ENCODE measurements at regions not wholly inside any gene's neighbourhood (a gene's known extent, or its start where the extent isn't known, plus 50 kb on each side); places are given as distances from the start of the nearest gene placed in this dataset.

GRCh38 chr7:16942929-16943509, 61.2 kb upstream of the AGR3 start:
- no peak overlapping the region for H3K27ac ChIP-seq (ENCODE audit: control insufficient read depth, insufficient read depth)
- no peaks in the 10 kb centered on the region; the same call in 2 of the 3 replicates for H3K9me3 ChIP-seq (replicated peaks; ENCODE audit: control insufficient read depth, insufficient read depth, low read length)
- H3K4me1 ChIP-seq (ENCODE audit: control insufficient read depth, insufficient read depth, low read length): no peaks in the 10 kb centered on the region
- ATAC-seq (no peak), DNase-seq (ENCODE audit: low read depth, low spot score) (no peak), FAIRE-seq (no peak)
- 62% methylated on average over 20 of the region's 21 CpGs for WGBS (ENCODE audit: insufficient coverage, insufficient replicate concordance, low lambda C conversion rate, missing lambda C conversion rate)
- ChIA-PET POLR2A (no interaction called here), CTCF (no interaction called here), SMC1A (ENCODE audit: uncharacterized antibody, unreplicated experiment) (no interaction called here), RAD21 (ENCODE audit: unreplicated experiment) (no interaction called here)
- BruUV-seq (replicated peaks): no TSS peak
- H3K9ac ChIP-seq (ENCODE audit: control insufficient read depth, insufficient read depth, low read length): no peak overlapping the region
- intact Hi-C loops (cut with micrococcal nuclease; ENCODE audit: unreplicated experiment): no loop called here
- H3K4me3 ChIP-seq: no peak overlapping the region
- in situ Hi-C loops (cut with MboI): no loop called here
- TF ChIP-seq RAD21 (IDR thresholded peaks at IDR 0.05; ENCODE audit: insufficient read depth, low read depth, low read length) (no peak), CUX1 (IDR thresholded peaks at IDR 0.05; ENCODE audit: insufficient replicate concordance, low read depth, low read length) (no peak), ESRRA (IDR thresholded peaks at IDR 0.05; ENCODE audit: low read length) (no peak)
- TF ChIP-seq, protein P1, sequence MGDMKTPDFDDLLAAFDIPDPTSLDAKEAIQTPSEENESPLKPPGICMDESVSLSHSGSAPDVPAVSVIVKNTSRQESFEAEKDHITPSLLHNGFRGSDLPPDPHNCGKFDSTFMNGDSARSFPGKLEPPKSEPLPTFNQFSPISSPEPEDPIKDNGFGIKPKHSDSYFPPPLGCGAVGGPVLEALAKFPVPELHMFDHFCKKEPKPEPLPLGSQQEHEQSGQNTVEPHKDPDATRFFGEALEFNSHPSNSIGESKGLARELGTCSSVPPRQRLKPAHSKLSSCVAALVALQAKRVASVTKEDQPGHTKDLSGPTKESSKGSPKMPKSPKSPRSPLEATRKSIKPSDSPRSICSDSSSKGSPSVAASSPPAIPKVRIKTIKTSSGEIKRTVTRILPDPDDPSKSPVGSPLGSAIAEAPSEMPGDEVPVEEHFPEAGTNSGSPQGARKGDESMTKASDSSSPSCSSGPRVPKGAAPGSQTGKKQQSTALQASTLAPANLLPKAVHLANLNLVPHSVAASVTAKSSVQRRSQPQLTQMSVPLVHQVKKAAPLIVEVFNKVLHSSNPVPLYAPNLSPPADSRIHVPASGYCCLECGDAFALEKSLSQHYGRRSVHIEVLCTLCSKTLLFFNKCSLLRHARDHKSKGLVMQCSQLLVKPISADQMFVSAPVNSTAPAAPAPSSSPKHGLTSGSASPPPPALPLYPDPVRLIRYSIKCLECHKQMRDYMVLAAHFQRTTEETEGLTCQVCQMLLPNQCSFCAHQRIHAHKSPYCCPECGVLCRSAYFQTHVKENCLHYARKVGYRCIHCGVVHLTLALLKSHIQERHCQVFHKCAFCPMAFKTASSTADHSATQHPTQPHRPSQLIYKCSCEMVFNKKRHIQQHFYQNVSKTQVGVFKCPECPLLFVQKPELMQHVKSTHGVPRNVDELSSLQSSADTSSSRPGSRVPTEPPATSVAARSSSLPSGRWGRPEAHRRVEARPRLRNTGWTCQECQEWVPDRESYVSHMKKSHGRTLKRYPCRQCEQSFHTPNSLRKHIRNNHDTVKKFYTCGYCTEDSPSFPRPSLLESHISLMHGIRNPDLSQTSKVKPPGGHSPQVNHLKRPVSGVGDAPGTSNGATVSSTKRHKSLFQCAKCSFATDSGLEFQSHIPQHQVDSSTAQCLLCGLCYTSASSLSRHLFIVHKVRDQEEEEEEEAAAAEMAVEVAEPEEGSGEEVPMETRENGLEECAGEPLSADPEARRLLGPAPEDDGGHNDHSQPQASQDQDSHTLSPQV (IDR thresholded peaks at IDR 0.05): no peak
- no peak overlapping the region for H2AFZ ChIP-seq (ENCODE audit: control insufficient read depth, low read depth, low read length)
- no peaks in the 10 kb centered on the region for H3K79me2 ChIP-seq (ENCODE audit: control insufficient read depth, insufficient read depth, low read length)
- no peaks in the 10 kb centered on the region for H4K20me1 ChIP-seq (ENCODE audit: control insufficient read depth, insufficient read depth)
- H3K27me3 ChIP-seq (replicated peaks in 1 of 2; ENCODE audit: control insufficient read depth in 2 of 2, insufficient read depth in 2 of 2, low read length in 1 of 2): no peaks in the 10 kb centered on the region; a peak in 1 of 4 replicates
- H3K36me3 ChIP-seq (ENCODE audit: control insufficient read depth in 2 of 2, insufficient read depth in 2 of 2, low read length in 1 of 2): no peaks in the 10 kb centered on the region
- H3K4me2 ChIP-seq (ENCODE audit: control insufficient read depth, insufficient read depth): no peak overlapping the region
